ENCODE measurements at regions not wholly inside any gene's neighbourhood (a gene's known extent, or its start where the extent isn't known, plus 50 kb on each side); places are given as distances from the start of the nearest gene placed in this dataset.
A peak's percentile ranks its signal among the peaks of the same experiment; 100 is the strongest.

DNA sequence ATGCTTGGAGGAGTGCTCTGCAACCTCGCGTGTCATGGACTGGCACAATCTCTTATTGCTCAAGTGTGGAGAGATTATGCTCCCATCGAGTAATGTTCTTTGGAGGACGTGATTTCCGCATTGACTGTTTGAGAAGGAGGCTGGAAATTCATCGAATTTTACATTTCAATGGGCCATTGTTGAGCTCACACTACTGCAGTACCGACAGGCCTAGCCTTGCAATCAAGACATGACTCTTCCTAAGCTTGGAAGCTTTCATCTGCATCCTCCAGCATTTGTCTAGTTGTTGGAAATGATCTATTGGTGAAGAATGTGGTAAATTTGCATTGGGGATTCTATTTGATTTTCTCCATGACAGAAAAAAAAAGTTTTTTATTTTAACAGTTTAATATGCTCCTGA is 156.8 kb downstream of the FZD1 start:
- H3K27me3 ChIP-seq (ENCODE audit: low read length), result peaks cover 18% of the 10 kb centered on the region; the same call in 1 of the 2 replicates
- H4K20me1 ChIP-seq (ENCODE audit: low read length), result no peaks in the 10 kb centered on the region
- H3K79me2 ChIP-seq (ENCODE audit: low read length), result no peaks in the 10 kb centered on the region
- H3K27ac ChIP-seq (ENCODE audit: low read length), result no peak overlapping the region
- H3K4me2 ChIP-seq (ENCODE audit: low read length), result no peak overlapping the region
- H3K4me1 ChIP-seq (ENCODE audit: insufficient read depth, low read length), result no peaks in the 10 kb centered on the region
- CTCF ChIA-PET, result no interaction called here
- POLR2A ChIA-PET (ENCODE audit: unreplicated experiment), result no interaction called here
- intact Hi-C loops (cut with micrococcal nuclease), result no loop called here
- BruUV-seq (replicated peaks), result no TSS peak
- no peak for DNase-seq
- no peaks in the 10 kb centered on the region for H3K9me2 ChIP-seq (replicated peaks; ENCODE audit: low read length)
- no peak for ATAC-seq
- H3K36me3 ChIP-seq (ENCODE audit: low read depth, low read length), result no peaks in the 10 kb centered on the region
- H3K4me3 ChIP-seq (ENCODE audit: low read length), result no peak overlapping the region
- no peaks in the 10 kb centered on the region for H3F3A ChIP-seq (ENCODE audit: low read length, unreplicated experiment)
- no peaks in the 10 kb centered on the region for H3K9me3 ChIP-seq (ENCODE audit: low read length)
- no peak overlapping the region for H2AFZ ChIP-seq (ENCODE audit: low read length)
- H3K9ac ChIP-seq (ENCODE audit: low read length), result no peak overlapping the region
- TF ChIP-seq EZH2 (IDR thresholded peaks at IDR 0.05; ENCODE audit: low read length, unreplicated experiment), result no peak
- TF ChIP-seq, protein P1, sequence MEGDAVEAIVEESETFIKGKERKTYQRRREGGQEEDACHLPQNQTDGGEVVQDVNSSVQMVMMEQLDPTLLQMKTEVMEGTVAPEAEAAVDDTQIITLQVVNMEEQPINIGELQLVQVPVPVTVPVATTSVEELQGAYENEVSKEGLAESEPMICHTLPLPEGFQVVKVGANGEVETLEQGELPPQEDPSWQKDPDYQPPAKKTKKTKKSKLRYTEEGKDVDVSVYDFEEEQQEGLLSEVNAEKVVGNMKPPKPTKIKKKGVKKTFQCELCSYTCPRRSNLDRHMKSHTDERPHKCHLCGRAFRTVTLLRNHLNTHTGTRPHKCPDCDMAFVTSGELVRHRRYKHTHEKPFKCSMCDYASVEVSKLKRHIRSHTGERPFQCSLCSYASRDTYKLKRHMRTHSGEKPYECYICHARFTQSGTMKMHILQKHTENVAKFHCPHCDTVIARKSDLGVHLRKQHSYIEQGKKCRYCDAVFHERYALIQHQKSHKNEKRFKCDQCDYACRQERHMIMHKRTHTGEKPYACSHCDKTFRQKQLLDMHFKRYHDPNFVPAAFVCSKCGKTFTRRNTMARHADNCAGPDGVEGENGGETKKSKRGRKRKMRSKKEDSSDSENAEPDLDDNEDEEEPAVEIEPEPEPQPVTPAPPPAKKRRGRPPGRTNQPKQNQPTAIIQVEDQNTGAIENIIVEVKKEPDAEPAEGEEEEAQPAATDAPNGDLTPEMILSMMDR (conservative IDR thresholded peaks at IDR 0.05; ENCODE audit: low read depth, low read length), result no peak
- TF ChIP-seq EZH2phosphoT487 (IDR thresholded peaks at IDR 0.05; ENCODE audit: borderline replicate concordance, low read length), result no peak

DNA sequence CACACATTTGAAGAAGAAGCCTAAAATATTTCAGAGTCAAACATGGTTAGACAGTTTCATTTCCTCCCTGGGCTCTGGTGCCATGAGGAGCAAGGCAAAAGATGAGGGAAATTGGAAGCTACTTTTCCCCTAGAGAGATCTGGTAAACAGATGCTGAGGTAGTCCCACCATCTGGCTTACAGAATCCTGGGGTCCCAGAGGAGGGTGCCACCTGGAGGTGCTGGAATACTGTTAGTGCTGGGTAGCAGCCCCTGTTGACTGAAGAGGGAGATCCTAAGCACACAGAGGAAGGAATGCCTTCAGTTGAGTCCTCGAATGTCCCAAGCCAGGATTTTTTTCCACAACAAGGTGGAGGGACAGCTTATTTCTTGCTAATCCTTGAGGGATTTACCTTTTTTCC is 160.1 kb downstream of the FZD1 start:
- Histone ChIP-seq H3K79me2 (ENCODE audit: low read length) (no peaks in the 10 kb centered on the region), H3K27ac (ENCODE audit: low read length) (no peak overlapping the region), H3K9me2 (replicated peaks; ENCODE audit: low read length) (no peaks in the 10 kb centered on the region), H3K4me2 (ENCODE audit: low read length) (no peak overlapping the region), H3K27me3 (ENCODE audit: low read length) (no peaks in the 10 kb centered on the region), H3K36me3 (ENCODE audit: low read depth, low read length) (no peaks in the 10 kb centered on the region), H2AFZ (ENCODE audit: low read length) (no peak overlapping the region), H3K4me1 (ENCODE audit: insufficient read depth, low read length) (no peaks in the 10 kb centered on the region), H4K20me1 (ENCODE audit: low read length) (no peaks in the 10 kb centered on the region), H3F3A (ENCODE audit: low read length, unreplicated experiment) (no peaks in the 10 kb centered on the region), H3K9ac (ENCODE audit: low read length) (no peak overlapping the region), H3K9me3 (ENCODE audit: low read length) (no peaks in the 10 kb centered on the region), H3K4me3 (ENCODE audit: low read length) (no peak overlapping the region)
- intact Hi-C loops (cut with micrococcal nuclease), result no loop called here
- BruUV-seq (replicated peaks), result no TSS peak
- CTCF ChIA-PET, result no interaction called here
- ATAC-seq (peak; percentile 22), DNase-seq (no peak)
- POLR2A ChIA-PET (ENCODE audit: unreplicated experiment), result no interaction called here
- TF ChIP-seq EZH2 (IDR thresholded peaks at IDR 0.05; ENCODE audit: low read length, unreplicated experiment) (no peak), EZH2phosphoT487 (IDR thresholded peaks at IDR 0.05; ENCODE audit: borderline replicate concordance, low read length) (no peak)
- TF ChIP-seq, protein P1 (conservative IDR thresholded peaks at IDR 0.05; ENCODE audit: low read depth, low read length), result no peak

DNA sequence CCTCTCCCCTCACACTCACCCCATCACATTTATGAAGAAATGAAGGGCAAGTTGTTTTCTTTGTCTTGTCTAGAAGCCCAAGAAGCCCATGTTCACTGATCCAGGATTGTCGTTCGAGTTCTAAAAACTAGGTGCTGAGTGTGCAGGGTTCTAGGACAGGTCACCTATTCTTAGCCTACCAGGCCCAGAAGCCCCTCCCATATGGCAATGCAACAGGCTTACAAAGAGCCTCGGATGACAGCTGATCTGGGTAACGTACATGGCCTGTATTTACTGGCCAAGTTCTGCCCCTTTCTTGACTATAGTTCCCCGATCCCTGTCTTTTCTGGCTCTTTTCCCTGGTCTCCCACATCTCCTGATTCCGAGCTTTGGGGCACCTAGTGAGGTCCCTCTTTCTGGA is 160.9 kb downstream of the FZD1 start:
- no TSS peak for BruUV-seq (replicated peaks)
- Histone ChIP-seq H2AFZ (ENCODE audit: low read length) (no peak overlapping the region), H3K9ac (ENCODE audit: low read length) (no peak overlapping the region), H3K27me3 (ENCODE audit: low read length) (no peaks in the 10 kb centered on the region), H3K9me2 (replicated peaks; ENCODE audit: low read length) (no peaks in the 10 kb centered on the region), H3F3A (ENCODE audit: low read length, unreplicated experiment) (no peaks in the 10 kb centered on the region), H3K27ac (ENCODE audit: low read length) (no peak overlapping the region), H3K36me3 (ENCODE audit: low read depth, low read length) (no peaks in the 10 kb centered on the region), H3K4me3 (ENCODE audit: low read length) (no peak overlapping the region), H3K4me2 (ENCODE audit: low read length) (no peak overlapping the region), H4K20me1 (ENCODE audit: low read length) (no peaks in the 10 kb centered on the region), H3K79me2 (ENCODE audit: low read length) (no peaks in the 10 kb centered on the region), H3K9me3 (ENCODE audit: low read length) (no peaks in the 10 kb centered on the region), H3K4me1 (ENCODE audit: insufficient read depth, low read length) (no peaks in the 10 kb centered on the region)
- intact Hi-C loops (cut with micrococcal nuclease), result no loop called here
- no peak for TF ChIP-seq EZH2 (IDR thresholded peaks at IDR 0.05; ENCODE audit: low read length, unreplicated experiment)
- TF ChIP-seq, protein P1 (conservative IDR thresholded peaks at IDR 0.05; ENCODE audit: low read depth, low read length), result no peak
- TF ChIP-seq EZH2phosphoT487 (IDR thresholded peaks at IDR 0.05; ENCODE audit: borderline replicate concordance, low read length), result no peak
- DNase-seq (no peak), ATAC-seq (no peak)
- ChIA-PET CTCF (no interaction called here), POLR2A (ENCODE audit: unreplicated experiment) (no interaction called here)
